Calu3 (cell line): ENCODE measurements at regions not wholly inside any gene's neighbourhood (a gene's known extent, or its start where the extent isn't known, plus 50 kb on each side); places are given as distances from the start of the nearest gene placed in this dataset.

Experiments used
- BruUV-seq: library from RNA; stranded (reverse); fragments of 400-500 nt; replicated peaks from 2 replicates; lab custom pipeline; 2021; lab: Mats Ljungman, UMichigan
- CTCF ChIA-PET: fragments of 300-600 bp; sonication (Branson Sonifier 250); formaldehyde crosslinking; loops from one replicate; lab custom pipeline; 2022; ENCODE audit warnings: antibody characterized with exemption; lab: Charles Lee
- DNase-seq: peaks from one replicate; pipeline ENCODE4 v3.0.0; 2022
- H3K27ac Mint-ChIP-seq: one replicate; pipeline ENCODE4 v1.8.0; 2022; ENCODE audit warnings: mixed read lengths; ENCODE audit not compliant: unreplicated experiment
- H3K27me3 Mint-ChIP-seq: one replicate; pipeline ENCODE4 v1.8.0; 2022; ENCODE audit warnings: mixed read lengths; ENCODE audit not compliant: unreplicated experiment
- H3K36me3 Mint-ChIP-seq: one replicate; pipeline ENCODE4 v1.8.0; 2022; ENCODE audit warnings: mild to moderate bottlenecking, moderate library complexity, mixed read lengths; ENCODE audit not compliant: insufficient read depth, unreplicated experiment
- H3K4me1 Mint-ChIP-seq: one replicate; pipeline ENCODE4 v1.8.0; 2022; ENCODE audit warnings: mild to moderate bottlenecking, low read depth, mixed read lengths; ENCODE audit not compliant: unreplicated experiment
- H3K4me3 Mint-ChIP-seq: one replicate; pipeline ENCODE4 v1.8.0; 2022; ENCODE audit warnings: mild to moderate bottlenecking, low read depth, moderate library complexity, mixed read lengths; ENCODE audit not compliant: unreplicated experiment
- H3K9me3 Mint-ChIP-seq: one replicate; pipeline ENCODE4 v1.8.0; 2022; ENCODE audit warnings: low read depth, mixed read lengths; ENCODE audit not compliant: unreplicated experiment
- intact Hi-C: fragments of 100-400 bp; cut with micrococcal nuclease; formaldehyde crosslinking; loops from one replicate; pipeline ENCODE4 v1.10.0; 2022; ENCODE audit not compliant: unreplicated experiment
- TF ChIP-seq, protein P1 (sequence below): fragments of 200-600 bp; IDR thresholded peaks from one replicate; pipeline ENCODE4 v1.8.0; 2022; ENCODE audit warnings: antibody characterized with exemption; ENCODE audit not compliant: unreplicated experiment

GRCh38 chrX:3455796-3456195 is 109.3 kb upstream of the MXRA5 start:
- Mint-ChIP-seq H3K4me1 (no peaks in the 10 kb centered on the region), H3K36me3 (no peaks in the 10 kb centered on the region), H3K27me3 (no peaks in the 10 kb centered on the region), H3K27ac (no peak overlapping the region), H3K9me3 (peaks cover 5% of the 10 kb centered on the region), H3K4me3 (no peak overlapping the region)
- no peak for DNase-seq
- CTCF ChIA-PET = no interaction called here
- TF ChIP-seq, protein P1, sequence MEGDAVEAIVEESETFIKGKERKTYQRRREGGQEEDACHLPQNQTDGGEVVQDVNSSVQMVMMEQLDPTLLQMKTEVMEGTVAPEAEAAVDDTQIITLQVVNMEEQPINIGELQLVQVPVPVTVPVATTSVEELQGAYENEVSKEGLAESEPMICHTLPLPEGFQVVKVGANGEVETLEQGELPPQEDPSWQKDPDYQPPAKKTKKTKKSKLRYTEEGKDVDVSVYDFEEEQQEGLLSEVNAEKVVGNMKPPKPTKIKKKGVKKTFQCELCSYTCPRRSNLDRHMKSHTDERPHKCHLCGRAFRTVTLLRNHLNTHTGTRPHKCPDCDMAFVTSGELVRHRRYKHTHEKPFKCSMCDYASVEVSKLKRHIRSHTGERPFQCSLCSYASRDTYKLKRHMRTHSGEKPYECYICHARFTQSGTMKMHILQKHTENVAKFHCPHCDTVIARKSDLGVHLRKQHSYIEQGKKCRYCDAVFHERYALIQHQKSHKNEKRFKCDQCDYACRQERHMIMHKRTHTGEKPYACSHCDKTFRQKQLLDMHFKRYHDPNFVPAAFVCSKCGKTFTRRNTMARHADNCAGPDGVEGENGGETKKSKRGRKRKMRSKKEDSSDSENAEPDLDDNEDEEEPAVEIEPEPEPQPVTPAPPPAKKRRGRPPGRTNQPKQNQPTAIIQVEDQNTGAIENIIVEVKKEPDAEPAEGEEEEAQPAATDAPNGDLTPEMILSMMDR = no peak
- intact Hi-C loops = no loop called here
- no TSS peak for BruUV-seq

GRCh38 chrX:3451571-3451970 is 105.1 kb upstream of the MXRA5 start:
- Mint-ChIP-seq H3K9me3 (no peaks in the 10 kb centered on the region), H3K27me3 (no peaks in the 10 kb centered on the region), H3K27ac (no peak overlapping the region), H3K4me1 (no peaks in the 10 kb centered on the region), H3K4me3 (no peak overlapping the region), H3K36me3 (no peaks in the 10 kb centered on the region)
- TF ChIP-seq, protein P1 = no peak
- no peak for DNase-seq
- BruUV-seq = no TSS peak
- CTCF ChIA-PET = no interaction called here
- intact Hi-C loops = no loop called here

GRCh38 chrX:3450881-3451570 is 104.6 kb upstream of the MXRA5 start:
- TF ChIP-seq, protein P1 = no peak
- no TSS peak for BruUV-seq
- Mint-ChIP-seq H3K36me3 (no peaks in the 10 kb centered on the region), H3K4me3 (no peak overlapping the region), H3K27ac (no peak overlapping the region), H3K9me3 (no peaks in the 10 kb centered on the region), H3K4me1 (no peaks in the 10 kb centered on the region), H3K27me3 (no peaks in the 10 kb centered on the region)
- intact Hi-C loops = no loop called here
- CTCF ChIA-PET = no interaction called here
- DNase-seq = no peak

DNA sequence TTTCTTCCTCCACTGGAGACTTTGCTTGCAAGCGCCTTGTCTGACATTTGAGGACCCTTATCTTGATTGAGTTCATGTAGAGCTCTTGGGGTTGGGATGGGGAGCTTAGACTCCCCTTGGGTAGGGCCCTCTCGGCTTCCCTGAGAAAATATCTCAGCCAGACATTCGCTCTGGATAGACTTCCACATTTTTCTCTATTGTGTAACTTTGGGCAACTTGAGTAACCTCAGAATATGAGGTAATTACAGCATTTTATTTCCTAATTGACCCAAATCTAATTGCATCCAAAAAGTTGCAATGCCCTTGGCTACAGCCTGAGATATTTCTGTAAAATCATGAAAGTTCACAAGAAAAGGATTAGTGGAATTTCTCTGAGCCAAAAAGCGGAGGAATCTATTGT is 102.8 kb upstream of the MXRA5 start:
- CTCF ChIA-PET = no interaction called here
- H3K27ac Mint-ChIP-seq = no peak overlapping the region
- H3K4me3 Mint-ChIP-seq = no peak overlapping the region
- DNase-seq = no peak
- no TSS peak for BruUV-seq
- no peaks in the 10 kb centered on the region for H3K36me3 Mint-ChIP-seq
- intact Hi-C loops = no loop called here
- no peaks in the 10 kb centered on the region for H3K4me1 Mint-ChIP-seq
- no peaks in the 10 kb centered on the region for H3K27me3 Mint-ChIP-seq
- TF ChIP-seq, protein P1 = no peak
- no peaks in the 10 kb centered on the region for H3K9me3 Mint-ChIP-seq
